ENCODE measurements at regions not wholly inside any gene's neighbourhood (a gene's known extent, or its start where the extent isn't known, plus 50 kb on each side); places are given as distances from the start of the nearest gene placed in this dataset.

DNA sequence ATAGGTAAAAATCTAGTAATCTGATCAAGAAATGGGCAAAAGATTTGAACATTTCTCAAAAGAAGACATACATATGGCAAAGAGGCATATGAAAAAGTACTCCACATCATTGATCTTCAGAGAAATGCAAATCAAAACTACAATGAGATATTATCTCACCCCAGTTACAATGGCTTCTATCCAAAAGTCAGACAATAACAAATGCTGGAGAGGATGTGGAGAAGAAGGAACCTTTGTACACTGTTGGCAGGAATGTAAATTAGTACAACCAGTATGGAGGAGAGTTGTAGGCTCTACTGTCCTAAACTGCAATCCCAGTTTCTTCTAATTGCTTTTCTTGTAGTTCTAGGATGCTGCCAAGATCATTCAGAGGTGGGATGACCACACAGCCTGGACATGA is 193.5 kb upstream of the RFX3 start:
- H3K27ac Mint-ChIP-seq, result no peak overlapping the region
- no peaks in the 10 kb centered on the region; the same call in 1 of the 2 replicates for H3K9me2 ChIP-seq (ENCODE audit: insufficient read depth)
- no peaks in the 10 kb centered on the region for H3K36me3 ChIP-seq (ENCODE audit: insufficient read depth)
- H4K20me1 ChIP-seq (replicated peaks; ENCODE audit: insufficient read depth), result no peaks in the 10 kb centered on the region
- H3K36me3 Mint-ChIP-seq (ENCODE audit: low read depth), result no peaks in the 10 kb centered on the region
- no peak overlapping the region for H2AFZ ChIP-seq
- H3K4me3 Mint-ChIP-seq, result no peak overlapping the region
- no peak overlapping the region for H3K4me3 ChIP-seq
- DNase-seq (ENCODE audit: low spot score) (no peak), ATAC-seq (no peak)
- peaks cover 16% of the 10 kb centered on the region for H3K4me1 Mint-ChIP-seq
- no peaks in the 10 kb centered on the region for H3F3A ChIP-seq (replicated peaks; ENCODE audit: low read depth)
- no peaks in the 10 kb centered on the region for H3K9me3 Mint-ChIP-seq
- H3K79me2 ChIP-seq (replicated peaks; ENCODE audit: insufficient read depth), result no peaks in the 10 kb centered on the region
- H3K27ac ChIP-seq (ENCODE audit: low read depth), result no peak overlapping the region
- H3K27me3 Mint-ChIP-seq (ENCODE audit: insufficient read depth, low read depth, poor library complexity), result no peaks in the 10 kb centered on the region
- TF ChIP-seq STAT1 (IDR thresholded peaks at IDR 0.05; ENCODE audit: unreplicated experiment) (no peak), ZNF114 (CRISPR knock-in tag; IDR thresholded peaks at IDR 0.05) (no peak), JUNB (IDR thresholded peaks at IDR 0.05; ENCODE audit: unreplicated experiment) (no peak), CREB1 (CRISPR knock-in tag; IDR thresholded peaks at IDR 0.05; ENCODE audit: low read depth) (no peak), EZH2 (IDR thresholded peaks at IDR 0.05; ENCODE audit: low read depth, unreplicated experiment) (no peak), ZNF331 (CRISPR knock-in tag; IDR thresholded peaks at IDR 0.05; ENCODE audit: low read depth) (no peak), NANOG (IDR thresholded peaks at IDR 0.05; ENCODE audit: borderline replicate concordance) (no peak), POLR2AphosphoS5 (IDR thresholded peaks at IDR 0.05; ENCODE audit: low read depth) (no peak), EZH2phosphoT487 (IDR thresholded peaks at IDR 0.05; ENCODE audit: unreplicated experiment) (no peak)
- TF ChIP-seq, protein P1, sequence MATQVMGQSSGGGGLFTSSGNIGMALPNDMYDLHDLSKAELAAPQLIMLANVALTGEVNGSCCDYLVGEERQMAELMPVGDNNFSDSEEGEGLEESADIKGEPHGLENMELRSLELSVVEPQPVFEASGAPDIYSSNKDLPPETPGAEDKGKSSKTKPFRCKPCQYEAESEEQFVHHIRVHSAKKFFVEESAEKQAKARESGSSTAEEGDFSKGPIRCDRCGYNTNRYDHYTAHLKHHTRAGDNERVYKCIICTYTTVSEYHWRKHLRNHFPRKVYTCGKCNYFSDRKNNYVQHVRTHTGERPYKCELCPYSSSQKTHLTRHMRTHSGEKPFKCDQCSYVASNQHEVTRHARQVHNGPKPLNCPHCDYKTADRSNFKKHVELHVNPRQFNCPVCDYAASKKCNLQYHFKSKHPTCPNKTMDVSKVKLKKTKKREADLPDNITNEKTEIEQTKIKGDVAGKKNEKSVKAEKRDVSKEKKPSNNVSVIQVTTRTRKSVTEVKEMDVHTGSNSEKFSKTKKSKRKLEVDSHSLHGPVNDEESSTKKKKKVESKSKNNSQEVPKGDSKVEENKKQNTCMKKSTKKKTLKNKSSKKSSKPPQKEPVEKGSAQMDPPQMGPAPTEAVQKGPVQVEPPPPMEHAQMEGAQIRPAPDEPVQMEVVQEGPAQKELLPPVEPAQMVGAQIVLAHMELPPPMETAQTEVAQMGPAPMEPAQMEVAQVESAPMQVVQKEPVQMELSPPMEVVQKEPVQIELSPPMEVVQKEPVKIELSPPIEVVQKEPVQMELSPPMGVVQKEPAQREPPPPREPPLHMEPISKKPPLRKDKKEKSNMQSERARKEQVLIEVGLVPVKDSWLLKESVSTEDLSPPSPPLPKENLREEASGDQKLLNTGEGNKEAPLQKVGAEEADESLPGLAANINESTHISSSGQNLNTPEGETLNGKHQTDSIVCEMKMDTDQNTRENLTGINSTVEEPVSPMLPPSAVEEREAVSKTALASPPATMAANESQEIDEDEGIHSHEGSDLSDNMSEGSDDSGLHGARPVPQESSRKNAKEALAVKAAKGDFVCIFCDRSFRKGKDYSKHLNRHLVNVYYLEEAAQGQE (IDR thresholded peaks at IDR 0.05; ENCODE audit: unreplicated experiment), result no peak
- TF ChIP-seq, protein P2, sequence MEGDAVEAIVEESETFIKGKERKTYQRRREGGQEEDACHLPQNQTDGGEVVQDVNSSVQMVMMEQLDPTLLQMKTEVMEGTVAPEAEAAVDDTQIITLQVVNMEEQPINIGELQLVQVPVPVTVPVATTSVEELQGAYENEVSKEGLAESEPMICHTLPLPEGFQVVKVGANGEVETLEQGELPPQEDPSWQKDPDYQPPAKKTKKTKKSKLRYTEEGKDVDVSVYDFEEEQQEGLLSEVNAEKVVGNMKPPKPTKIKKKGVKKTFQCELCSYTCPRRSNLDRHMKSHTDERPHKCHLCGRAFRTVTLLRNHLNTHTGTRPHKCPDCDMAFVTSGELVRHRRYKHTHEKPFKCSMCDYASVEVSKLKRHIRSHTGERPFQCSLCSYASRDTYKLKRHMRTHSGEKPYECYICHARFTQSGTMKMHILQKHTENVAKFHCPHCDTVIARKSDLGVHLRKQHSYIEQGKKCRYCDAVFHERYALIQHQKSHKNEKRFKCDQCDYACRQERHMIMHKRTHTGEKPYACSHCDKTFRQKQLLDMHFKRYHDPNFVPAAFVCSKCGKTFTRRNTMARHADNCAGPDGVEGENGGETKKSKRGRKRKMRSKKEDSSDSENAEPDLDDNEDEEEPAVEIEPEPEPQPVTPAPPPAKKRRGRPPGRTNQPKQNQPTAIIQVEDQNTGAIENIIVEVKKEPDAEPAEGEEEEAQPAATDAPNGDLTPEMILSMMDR (conservative IDR thresholded peaks at IDR 0.05; ENCODE audit: low read depth in 2 of 2), result no peak
- TF ChIP-seq, protein P3, sequence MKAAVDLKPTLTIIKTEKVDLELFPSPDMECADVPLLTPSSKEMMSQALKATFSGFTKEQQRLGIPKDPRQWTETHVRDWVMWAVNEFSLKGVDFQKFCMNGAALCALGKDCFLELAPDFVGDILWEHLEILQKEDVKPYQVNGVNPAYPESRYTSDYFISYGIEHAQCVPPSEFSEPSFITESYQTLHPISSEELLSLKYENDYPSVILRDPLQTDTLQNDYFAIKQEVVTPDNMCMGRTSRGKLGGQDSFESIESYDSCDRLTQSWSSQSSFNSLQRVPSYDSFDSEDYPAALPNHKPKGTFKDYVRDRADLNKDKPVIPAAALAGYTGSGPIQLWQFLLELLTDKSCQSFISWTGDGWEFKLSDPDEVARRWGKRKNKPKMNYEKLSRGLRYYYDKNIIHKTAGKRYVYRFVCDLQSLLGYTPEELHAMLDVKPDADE (IDR thresholded peaks at IDR 0.05), result no peak
- TF ChIP-seq, protein P4, sequence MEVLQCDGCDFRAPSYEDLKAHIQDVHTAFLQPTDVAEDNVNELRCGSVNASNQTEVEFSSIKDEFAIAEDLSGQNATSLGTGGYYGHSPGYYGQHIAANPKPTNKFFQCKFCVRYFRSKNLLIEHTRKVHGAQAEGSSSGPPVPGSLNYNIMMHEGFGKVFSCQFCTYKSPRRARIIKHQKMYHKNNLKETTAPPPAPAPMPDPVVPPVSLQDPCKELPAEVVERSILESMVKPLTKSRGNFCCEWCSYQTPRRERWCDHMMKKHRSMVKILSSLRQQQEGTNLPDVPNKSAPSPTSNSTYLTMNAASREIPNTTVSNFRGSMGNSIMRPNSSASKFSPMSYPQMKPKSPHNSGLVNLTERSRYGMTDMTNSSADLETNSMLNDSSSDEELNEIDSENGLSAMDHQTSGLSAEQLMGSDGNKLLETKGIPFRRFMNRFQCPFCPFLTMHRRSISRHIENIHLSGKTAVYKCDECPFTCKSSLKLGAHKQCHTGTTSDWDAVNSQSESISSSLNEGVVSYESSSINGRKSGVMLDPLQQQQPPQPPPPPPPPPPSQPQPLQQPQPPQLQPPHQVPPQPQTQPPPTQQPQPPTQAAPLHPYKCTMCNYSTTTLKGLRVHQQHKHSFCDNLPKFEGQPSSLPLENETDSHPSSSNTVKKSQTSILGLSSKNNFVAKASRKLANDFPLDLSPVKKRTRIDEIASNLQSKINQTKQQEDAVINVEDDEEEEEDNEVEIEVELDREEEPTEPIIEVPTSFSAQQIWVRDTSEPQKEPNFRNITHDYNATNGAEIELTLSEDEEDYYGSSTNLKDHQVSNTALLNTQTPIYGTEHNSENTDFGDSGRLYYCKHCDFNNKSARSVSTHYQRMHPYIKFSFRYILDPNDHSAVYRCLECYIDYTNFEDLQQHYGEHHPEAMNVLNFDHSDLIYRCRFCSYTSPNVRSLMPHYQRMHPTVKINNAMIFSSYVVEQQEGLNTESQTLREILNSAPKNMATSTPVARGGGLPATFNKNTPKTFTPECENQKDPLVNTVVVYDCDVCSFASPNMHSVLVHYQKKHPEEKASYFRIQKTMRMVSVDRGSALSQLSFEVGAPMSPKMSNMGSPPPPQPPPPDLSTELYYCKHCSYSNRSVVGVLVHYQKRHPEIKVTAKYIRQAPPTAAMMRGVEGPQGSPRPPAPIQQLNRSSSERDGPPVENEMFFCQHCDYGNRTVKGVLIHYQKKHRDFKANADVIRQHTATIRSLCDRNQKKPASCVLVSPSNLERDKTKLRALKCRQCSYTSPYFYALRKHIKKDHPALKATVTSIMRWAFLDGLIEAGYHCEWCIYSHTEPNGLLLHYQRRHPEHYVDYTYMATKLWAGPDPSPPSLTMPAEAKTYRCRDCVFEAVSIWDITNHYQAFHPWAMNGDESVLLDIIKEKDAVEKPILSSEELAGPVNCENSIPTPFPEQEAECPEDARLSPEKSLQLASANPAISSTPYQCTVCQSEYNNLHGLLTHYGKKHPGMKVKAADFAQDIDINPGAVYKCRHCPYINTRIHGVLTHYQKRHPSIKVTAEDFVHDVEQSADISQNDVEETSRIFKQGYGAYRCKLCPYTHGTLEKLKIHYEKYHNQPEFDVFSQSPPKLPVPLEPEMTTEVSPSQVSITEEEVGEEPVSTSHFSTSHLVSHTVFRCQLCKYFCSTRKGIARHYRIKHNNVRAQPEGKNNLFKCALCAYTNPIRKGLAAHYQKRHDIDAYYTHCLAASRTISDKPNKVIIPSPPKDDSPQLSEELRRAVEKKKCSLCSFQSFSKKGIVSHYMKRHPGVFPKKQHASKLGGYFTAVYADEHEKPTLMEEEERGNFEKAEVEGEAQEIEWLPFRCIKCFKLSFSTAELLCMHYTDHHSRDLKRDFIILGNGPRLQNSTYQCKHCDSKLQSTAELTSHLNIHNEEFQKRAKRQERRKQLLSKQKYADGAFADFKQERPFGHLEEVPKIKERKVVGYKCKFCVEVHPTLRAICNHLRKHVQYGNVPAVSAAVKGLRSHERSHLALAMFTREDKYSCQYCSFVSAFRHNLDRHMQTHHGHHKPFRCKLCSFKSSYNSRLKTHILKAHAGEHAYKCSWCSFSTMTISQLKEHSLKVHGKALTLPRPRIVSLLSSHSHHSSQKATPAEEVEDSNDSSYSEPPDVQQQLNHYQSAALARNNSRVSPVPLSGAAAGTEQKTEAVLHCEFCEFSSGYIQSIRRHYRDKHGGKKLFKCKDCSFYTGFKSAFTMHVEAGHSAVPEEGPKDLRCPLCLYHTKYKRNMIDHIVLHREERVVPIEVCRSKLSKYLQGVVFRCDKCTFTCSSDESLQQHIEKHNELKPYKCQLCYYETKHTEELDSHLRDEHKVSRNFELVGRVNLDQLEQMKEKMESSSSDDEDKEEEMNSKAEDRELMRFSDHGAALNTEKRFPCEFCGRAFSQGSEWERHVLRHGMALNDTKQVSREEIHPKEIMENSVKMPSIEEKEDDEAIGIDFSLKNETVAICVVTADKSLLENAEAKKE (CRISPR knock-in tag; IDR thresholded peaks at IDR 0.05), result no peak
- H3K4me2 ChIP-seq, result no peak overlapping the region
- peaks cover 14% of the 10 kb centered on the region; the same call in 1 of the 2 replicates for H3K4me1 ChIP-seq (ENCODE audit: insufficient read depth)
- H3K27me3 ChIP-seq (ENCODE audit: insufficient read depth), result no peaks in the 10 kb centered on the region
